ENCODE measurements at regions not wholly inside any gene's neighbourhood (a gene's known extent, or its start where the extent isn't known, plus 50 kb on each side); places are given as distances from the start of the nearest gene placed in this dataset.
A peak's percentile ranks its signal among the peaks of the same experiment; 100 is the strongest.

DNA sequence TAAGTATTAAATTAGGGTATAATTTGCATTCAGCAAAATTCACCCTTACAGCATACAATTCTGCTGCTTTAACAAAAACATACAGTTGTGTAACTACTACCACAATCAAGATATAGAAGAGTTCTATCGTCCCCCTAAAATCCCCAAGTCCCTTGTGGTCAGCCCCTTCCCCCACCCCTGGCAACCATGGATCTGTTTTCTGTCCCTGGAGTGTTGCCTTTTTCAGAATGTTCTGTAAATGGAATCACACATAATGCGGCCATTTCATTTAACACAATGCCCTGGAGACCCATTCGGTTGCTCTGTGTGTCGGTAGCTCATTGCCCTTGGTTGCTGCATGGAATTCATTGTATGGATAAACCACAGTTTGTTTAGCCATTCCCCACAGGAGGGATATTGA lies 190.2 kb downstream of the IRX5 start:
- Histone ChIP-seq H4K91ac (ENCODE audit: low read depth, low read length, poor library complexity) (no peak overlapping the region), H3K27me3 (ENCODE audit: control insufficient read depth in 3 of 3, insufficient read depth in 3 of 3, low read depth in 1 of 3, low read length in 3 of 3) (no peaks in the 10 kb centered on the region), H3K79me1 (ENCODE audit: low read depth, low read length) (no peaks in the 10 kb centered on the region), H2BK15ac (ENCODE audit: low read length) (no peak overlapping the region), H2BK12ac (ENCODE audit: low read length) (no peak overlapping the region), H2AK5ac (ENCODE audit: low read depth, low read length) (no peak overlapping the region), H3K36me3 (replicated peaks in 1 of 2; ENCODE audit: control insufficient read depth in 2 of 2, insufficient read depth in 2 of 2, low read length in 2 of 2) (no peaks in the 10 kb centered on the region), H3K4ac (ENCODE audit: low read length) (no peak overlapping the region), H3K27ac (replicated peaks; ENCODE audit: low read length) (no peak overlapping the region), H2BK5ac (ENCODE audit: low read length) (no peak overlapping the region), H3K9ac (ENCODE audit: low read depth, low read length, poor library complexity) (no peak overlapping the region), H3K23ac (ENCODE audit: low read depth, low read length, poor library complexity) (no peak overlapping the region), H3K14ac (ENCODE audit: low read length) (no peak overlapping the region), H3K4me2 (ENCODE audit: insufficient read depth, low read length, poor library complexity, severe bottlenecking) (no peak overlapping the region), H4K8ac (ENCODE audit: low read depth, low read length) (no peak overlapping the region), H2AFZ (ENCODE audit: low read length) (no peak overlapping the region), H3K4me3 (ENCODE audit: low read length in 2 of 2) (no peak overlapping the region), H3K9me3 (replicated peaks in 1 of 2; ENCODE audit: control insufficient read depth in 2 of 2, insufficient read depth in 1 of 2, low read depth in 1 of 2, low read length in 2 of 2) (peaks cover 0 to 2% of the 10 kb centered on the region in 2 donors), H2BK120ac (ENCODE audit: low read depth, low read length) (no peak overlapping the region), H3K4me1 (ENCODE audit: control insufficient read depth in 2 of 2, insufficient read depth in 1 of 2, low read depth in 1 of 2, low read length in 2 of 2) (no peaks in the 10 kb centered on the region), H3K18ac (ENCODE audit: low read length) (no peak overlapping the region)
- WGBS, 2 donors (ENCODE audit: extremely low coverage in 2 of 2, insufficient read length in 2 of 2, insufficient replicate concordance in 1 of 2): no CpG with 5 or more reads among the region's 4 CpGs
- no peak for DNase-seq (ENCODE audit: low spot score)

- no peak overlapping the region for H3K9ac ChIP-seq (ENCODE audit: low read depth, low read length, poor library complexity)
- peaks cover 0 to 2% of the 10 kb centered on the region in 2 donors for H3K9me3 ChIP-seq (replicated peaks in 1 of 2; ENCODE audit: control insufficient read depth in 2 of 2, insufficient read depth in 1 of 2, low read depth in 1 of 2, low read length in 2 of 2)
- H3K4ac ChIP-seq (ENCODE audit: low read length): no peak overlapping the region
- H3K18ac ChIP-seq (ENCODE audit: low read length): no peak overlapping the region
- no peak overlapping the region for H4K8ac ChIP-seq (ENCODE audit: low read depth, low read length)
- no peaks in the 10 kb centered on the region for H3K27me3 ChIP-seq (ENCODE audit: control insufficient read depth in 3 of 3, insufficient read depth in 3 of 3, low read depth in 1 of 3, low read length in 3 of 3)
- H3K36me3 ChIP-seq (replicated peaks in 1 of 2; ENCODE audit: control insufficient read depth in 2 of 2, insufficient read depth in 2 of 2, low read length in 2 of 2): no peaks in the 10 kb centered on the region
- H2AK5ac ChIP-seq (ENCODE audit: low read depth, low read length): no peak overlapping the region
- H3K79me1 ChIP-seq (ENCODE audit: low read depth, low read length): no peaks in the 10 kb centered on the region
- DNase-seq (ENCODE audit: low spot score): no peak
- H2BK12ac ChIP-seq (ENCODE audit: low read length): no peak overlapping the region
- no peak overlapping the region for H3K4me3 ChIP-seq (ENCODE audit: low read length in 2 of 2)
- no peak overlapping the region for H3K27ac ChIP-seq (replicated peaks; ENCODE audit: low read length)
- no peaks in the 10 kb centered on the region for H3K4me1 ChIP-seq (ENCODE audit: control insufficient read depth in 2 of 2, insufficient read depth in 1 of 2, low read depth in 1 of 2, low read length in 2 of 2)
- no peak overlapping the region for H3K23ac ChIP-seq (ENCODE audit: low read depth, low read length, poor library complexity)
- H2BK120ac ChIP-seq (ENCODE audit: low read depth, low read length): no peak overlapping the region
- no CpG with 5 or more reads among the region's 1 CpG for WGBS, 2 donors (ENCODE audit: extremely low coverage in 2 of 2, insufficient read length in 2 of 2, insufficient replicate concordance in 1 of 2)
- no peak overlapping the region for H2BK5ac ChIP-seq (ENCODE audit: low read length)
- no peak overlapping the region for H3K4me2 ChIP-seq (ENCODE audit: insufficient read depth, low read length, poor library complexity, severe bottlenecking)
- no peak overlapping the region for H2BK15ac ChIP-seq (ENCODE audit: low read length)
- no peak overlapping the region for H2AFZ ChIP-seq (ENCODE audit: low read length)
- H3K14ac ChIP-seq (ENCODE audit: low read length): no peak overlapping the region
- H4K91ac ChIP-seq (ENCODE audit: low read depth, low read length, poor library complexity): no peak overlapping the region
These were observed 193.0 kb downstream of the IRX5 start for GRCh38 chr16:55123652-55124051.

GRCh38 chr16:55125818-55126385 lies 195.2 kb downstream of the IRX5 start:
- no peak overlapping the region for H2AFZ ChIP-seq (ENCODE audit: low read length)
- H3K14ac ChIP-seq (ENCODE audit: low read length): no peak overlapping the region
- no peaks in the 10 kb centered on the region for H3K36me3 ChIP-seq (replicated peaks in 1 of 2; ENCODE audit: control insufficient read depth in 2 of 2, insufficient read depth in 2 of 2, low read length in 2 of 2)
- WGBS, 2 donors (ENCODE audit: extremely low coverage in 2 of 2, insufficient read length in 2 of 2, insufficient replicate concordance in 1 of 2): no CpG with 5 or more reads among the region's 8 CpGs
- H4K8ac ChIP-seq (ENCODE audit: low read depth, low read length): no peak overlapping the region
- no peak overlapping the region for H2BK120ac ChIP-seq (ENCODE audit: low read depth, low read length)
- H3K4me2 ChIP-seq (ENCODE audit: insufficient read depth, low read length, poor library complexity, severe bottlenecking): no peak overlapping the region
- no peak overlapping the region for H2BK15ac ChIP-seq (ENCODE audit: low read length)
- no peak overlapping the region for H3K9ac ChIP-seq (ENCODE audit: low read depth, low read length, poor library complexity)
- no peak overlapping the region for H2BK12ac ChIP-seq (ENCODE audit: low read length)
- no peak overlapping the region for H3K18ac ChIP-seq (ENCODE audit: low read length)
- no peaks in the 10 kb centered on the region for H3K79me1 ChIP-seq (ENCODE audit: low read depth, low read length)
- H3K4me3 ChIP-seq (ENCODE audit: low read length in 2 of 2): no peak overlapping the region
- no peak for DNase-seq (ENCODE audit: low spot score)
- peaks cover 0 to 2% of the 10 kb centered on the region in 2 donors for H3K9me3 ChIP-seq (replicated peaks in 1 of 2; ENCODE audit: control insufficient read depth in 2 of 2, insufficient read depth in 1 of 2, low read depth in 1 of 2, low read length in 2 of 2)
- H3K27ac ChIP-seq (replicated peaks; ENCODE audit: low read length): no peak overlapping the region
- H3K27me3 ChIP-seq (ENCODE audit: control insufficient read depth in 3 of 3, insufficient read depth in 3 of 3, low read depth in 1 of 3, low read length in 3 of 3): no peaks in the 10 kb centered on the region
- H2AK5ac ChIP-seq (ENCODE audit: low read depth, low read length): no peak overlapping the region
- no peak overlapping the region for H3K23ac ChIP-seq (ENCODE audit: low read depth, low read length, poor library complexity)
- H2BK5ac ChIP-seq (ENCODE audit: low read length): no peak overlapping the region
- H4K91ac ChIP-seq (ENCODE audit: low read depth, low read length, poor library complexity): no peak overlapping the region
- no peak overlapping the region for H3K4ac ChIP-seq (ENCODE audit: low read length)
- no peaks in the 10 kb centered on the region for H3K4me1 ChIP-seq (ENCODE audit: control insufficient read depth in 2 of 2, insufficient read depth in 1 of 2, low read depth in 1 of 2, low read length in 2 of 2)

- no peak overlapping the region for H4K8ac ChIP-seq (ENCODE audit: low read depth, low read length)
These were observed 195.8 kb downstream of the IRX5 start for GRCh38 chr16:55126456-55126855.

More at GRCh38 chr16:55126456-55126855, 195.8 kb downstream of the IRX5 start:
- Histone ChIP-seq H3K18ac (ENCODE audit: low read length) (peak overlapping the region; percentile 74), H2AFZ (ENCODE audit: low read length) (no peak overlapping the region), H3K4me2 (ENCODE audit: insufficient read depth, low read length, poor library complexity, severe bottlenecking) (no peak overlapping the region), H3K36me3 (replicated peaks in 1 of 2; ENCODE audit: control insufficient read depth in 2 of 2, insufficient read depth in 2 of 2, low read length in 2 of 2) (no peaks in the 10 kb centered on the region), H3K79me1 (ENCODE audit: low read depth, low read length) (no peaks in the 10 kb centered on the region), H3K4ac (ENCODE audit: low read length) (no peak overlapping the region), H2AK5ac (ENCODE audit: low read depth, low read length) (no peak overlapping the region), H3K14ac (ENCODE audit: low read length) (no peak overlapping the region), H2BK12ac (ENCODE audit: low read length) (no peak overlapping the region), H3K27me3 (ENCODE audit: control insufficient read depth in 3 of 3, insufficient read depth in 3 of 3, low read depth in 1 of 3, low read length in 3 of 3) (no peaks in the 10 kb centered on the region), H3K4me3 (ENCODE audit: low read length in 2 of 2) (no peak overlapping the region), H3K27ac (replicated peaks; ENCODE audit: low read length) (no peak overlapping the region), H3K23ac (ENCODE audit: low read depth, low read length, poor library complexity) (no peak overlapping the region), H3K4me1 (ENCODE audit: control insufficient read depth in 2 of 2, insufficient read depth in 1 of 2, low read depth in 1 of 2, low read length in 2 of 2) (no peaks in the 10 kb centered on the region), H3K9me3 (replicated peaks in 1 of 2; ENCODE audit: control insufficient read depth in 2 of 2, insufficient read depth in 1 of 2, low read depth in 1 of 2, low read length in 2 of 2) (peaks cover 0 to 2% of the 10 kb centered on the region in 2 donors), H2BK5ac (ENCODE audit: low read length) (no peak overlapping the region), H3K9ac (ENCODE audit: low read depth, low read length, poor library complexity) (no peak overlapping the region), H2BK120ac (ENCODE audit: low read depth, low read length) (peak overlapping the region; percentile 32), H4K91ac (ENCODE audit: low read depth, low read length, poor library complexity) (no peak overlapping the region), H2BK15ac (ENCODE audit: low read length) (no peak overlapping the region)
- DNase-seq (ENCODE audit: low spot score): no peak
- no CpG with 5 or more reads among the region's 8 CpGs for WGBS, 2 donors (ENCODE audit: extremely low coverage in 2 of 2, insufficient read length in 2 of 2, insufficient replicate concordance in 1 of 2)
